ENCODE measurements at regions not wholly inside any gene's neighbourhood (a gene's known extent, or its start where the extent isn't known, plus 50 kb on each side); places are given as distances from the start of the nearest gene placed in this dataset.

GRCh38 chr5:158265346-158265745 is 406.4 kb upstream of the CLINT1 start:
- POLR2A ChIA-PET, result no interaction called here
- no peak for ATAC-seq
- Mint-ChIP-seq H3K4me1 (no peaks in the 10 kb centered on the region), H3K27ac (no peak overlapping the region), H3K36me3 (peaks cover 8% of the 10 kb centered on the region; the same call in 1 of the 2 replicates), H3K4me3 (no peak overlapping the region), H3K9me3 (peaks cover 14% of the 10 kb centered on the region), H3K27me3 (ENCODE audit: low read depth) (no peaks in the 10 kb centered on the region)
- no peak for DNase-seq (ENCODE audit: low spot score)
- CTCF ChIA-PET, result no interaction called here
- TF ChIP-seq IRF2 (CRISPR knock-in tag; IDR thresholded peaks at IDR 0.05; ENCODE audit: borderline replicate concordance, low read depth) (no peak), FOXP1 (CRISPR knock-in tag; IDR thresholded peaks at IDR 0.05; ENCODE audit: borderline replicate concordance) (no peak), ZNF281 (CRISPR knock-in tag; IDR thresholded peaks at IDR 0.05) (no peak)

GRCh38 chr5:158264264-158264663 is 405.3 kb upstream of the CLINT1 start:
- Mint-ChIP-seq H3K27me3 (ENCODE audit: low read depth) (no peaks in the 10 kb centered on the region), H3K36me3 (peaks cover 8% of the 10 kb centered on the region; the same call in 1 of the 2 replicates), H3K4me1 (no peaks in the 10 kb centered on the region), H3K27ac (no peak overlapping the region), H3K4me3 (no peak overlapping the region), H3K9me3 (peaks cover 14% of the 10 kb centered on the region)
- DNase-seq (ENCODE audit: low spot score) (no peak), ATAC-seq (no peak)
- POLR2A ChIA-PET, result no interaction called here
- CTCF ChIA-PET, result no interaction called here
- TF ChIP-seq ZNF396 (CRISPR knock-in tag; IDR thresholded peaks at IDR 0.05; ENCODE audit: borderline replicate concordance) (no peak), SMAD4 (CRISPR knock-in tag; IDR thresholded peaks at IDR 0.05) (no peak), GTF2I (CRISPR knock-in tag; conservative IDR thresholded peaks at IDR 0.05) (no peak), ATF6 (CRISPR knock-in tag; IDR thresholded peaks at IDR 0.05) (no peak), NR2C2 (CRISPR knock-in tag; IDR thresholded peaks at IDR 0.05) (no peak), EMX1 (CRISPR knock-in tag; IDR thresholded peaks at IDR 0.05) (no peak), ZNF219 (CRISPR knock-in tag; IDR thresholded peaks at IDR 0.05; ENCODE audit: borderline replicate concordance) (no peak), AFF4 (CRISPR knock-in tag; IDR thresholded peaks at IDR 0.05; ENCODE audit: borderline replicate concordance) (no peak), ATF2 (CRISPR knock-in tag; IDR thresholded peaks at IDR 0.05; ENCODE audit: borderline replicate concordance, low read depth) (no peak), ZBTB43 (CRISPR knock-in tag; IDR thresholded peaks at IDR 0.05) (no peak), ZNF232 (CRISPR knock-in tag; IDR thresholded peaks at IDR 0.05) (no peak)

All from WTC11 (cell line).